Stomach (tissue), 8 donors: ENCODE measurements at regions not wholly inside any gene's neighbourhood (a gene's known extent, or its start where the extent isn't known, plus 50 kb on each side); places are given as distances from the start of the nearest gene placed in this dataset.
A peak's percentile ranks its signal among the peaks of the same experiment; 100 is the strongest.
"Not testable (repeated sequence)": the region's sequence is repeated elsewhere in the genome, so short reads cannot be mapped to it uniquely, and the experiment has no call there.

Experiments
- DNase-seq, 2 donors: peaks; one replicate each; pipeline versions ENCODE4 v3.0.0 to v3.0.0-alpha.2; 2013 to 2019
- H3K27ac ChIP-seq, 5 donors: fragments of 200-600 bp in 4 of 5; sonication (generic) in 4 of 5; one replicate each; pipeline ENCODE4 v1.5.1; 2013 to 2019; ENCODE audit warnings: mild to moderate bottlenecking in 1 of 5, moderate library complexity in 1 of 5
- H3K27me3 ChIP-seq, 3 donors: fragments of 200-600 bp; sonication (generic); one replicate each; pipeline ENCODE4 v1.5.1; 2017 to 2019; ENCODE audit warnings: mixed run types in 1 of 3
- H3K36me3 ChIP-seq, 4 donors: fragments of 200-600 bp; sonication (generic); 1 replicate in 3 of 4; 2 replicates in 1 of 4; pipeline ENCODE4 v1.5.1; 2016 to 2019
- H3K4me1 ChIP-seq, 4 donors: fragments of 200-600 bp; sonication (generic); one replicate each; pipeline ENCODE4 v1.5.1; 2016 to 2019
- H3K4me3 ChIP-seq, 4 donors: fragments of 200-600 bp; sonication (generic) in 3 of 4; one replicate each; pipeline ENCODE4 v1.5.1; 2016 to 2019; ENCODE audit warnings: mild to moderate bottlenecking in 1 of 4
- H3K9me3 ChIP-seq, 4 donors: fragments of 200-600 bp; sonication (generic); one replicate each; pipeline ENCODE4 v1.5.1; 2016 to 2019
- CTCF ChIP-seq, 7 experiments: fragments of 450-650 bp in 4 of 7; fragments of 200-600 bp in 3 of 7; sonication (generic) in 3 of 7; IDR thresholded peaks; one replicate each; pipeline ENCODE4 v1.5.1; 2016 to 2019; ENCODE audit warnings: antibody characterized with exemption in 7 of 7, control low read depth in 2 of 7, mild to moderate bottlenecking in 1 of 7
- EP300 ChIP-seq: sonication (generic); formaldehyde crosslinking; IDR thresholded peaks from one replicate; pipeline ENCODE4 v1.6.1; 2017; ENCODE audit warnings: antibody characterized with exemption
- POLR2A ChIP-seq, 4 donors: fragments of 450-650 bp; IDR thresholded peaks; one replicate each; pipeline ENCODE4 v1.6.1; 2016; ENCODE audit warnings: antibody characterized with exemption in 4 of 4, control low read depth in 2 of 4, mild to moderate bottlenecking in 1 of 4, moderate library complexity in 1 of 4
- POLR2AphosphoS5 ChIP-seq, 3 donors: sonication (generic); formaldehyde crosslinking; IDR thresholded peaks; one replicate each; pipeline ENCODE4 v1.6.1; 2016; ENCODE audit warnings: antibody characterized with exemption in 3 of 3
- WGBS, 5 donors: extraction: QIAGEN DNeasy Blood & Tissue Kit in 3 of 5; methylation state at CpG; one replicate each; pipeline versions ENCODE4 v1.1.5 to v1.1.7; 2013 to 2018; 5-methylcytosine and 5-hydroxymethylcytosine counted together
- intact Hi-C: fragments of 100-400 bp; cut with DNase I; formaldehyde crosslinking; loops from one replicate; pipeline ENCODE4 v1.15.1; 2023; ENCODE audit warnings: low total_unique reads
- donor health status: healthy with polysubstance abuse.
- donor health status: Bipolar disorder and iron deficiency.
- donor health status: healthy.

DNA sequence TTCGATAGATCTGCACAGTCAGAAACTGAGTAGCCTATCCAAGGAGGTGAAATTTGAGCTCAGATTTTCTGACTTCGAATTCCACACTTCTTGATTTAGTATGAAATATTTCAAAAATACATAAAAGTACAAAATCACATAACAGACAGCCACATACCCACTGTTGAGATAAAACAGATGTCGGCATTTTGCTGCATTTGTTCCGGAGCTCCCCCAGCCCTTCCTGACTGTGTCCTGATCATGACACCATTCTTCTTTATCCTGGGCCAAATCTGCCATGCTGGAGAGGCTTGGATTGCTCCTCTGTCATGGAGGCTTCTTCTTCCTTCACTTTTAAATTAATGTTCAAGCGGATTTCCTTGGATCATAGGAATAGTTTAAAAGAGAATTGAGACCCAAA lies 124.2 kb upstream of the RBPJ start:
- 80 to 90% (median 84%) methylated on average over 5 of the region's 5 CpGs for WGBS, 5 donors
- no peaks in the 10 kb centered on the region for H3K9me3 ChIP-seq
- DNase-seq, result no peak

DNA sequence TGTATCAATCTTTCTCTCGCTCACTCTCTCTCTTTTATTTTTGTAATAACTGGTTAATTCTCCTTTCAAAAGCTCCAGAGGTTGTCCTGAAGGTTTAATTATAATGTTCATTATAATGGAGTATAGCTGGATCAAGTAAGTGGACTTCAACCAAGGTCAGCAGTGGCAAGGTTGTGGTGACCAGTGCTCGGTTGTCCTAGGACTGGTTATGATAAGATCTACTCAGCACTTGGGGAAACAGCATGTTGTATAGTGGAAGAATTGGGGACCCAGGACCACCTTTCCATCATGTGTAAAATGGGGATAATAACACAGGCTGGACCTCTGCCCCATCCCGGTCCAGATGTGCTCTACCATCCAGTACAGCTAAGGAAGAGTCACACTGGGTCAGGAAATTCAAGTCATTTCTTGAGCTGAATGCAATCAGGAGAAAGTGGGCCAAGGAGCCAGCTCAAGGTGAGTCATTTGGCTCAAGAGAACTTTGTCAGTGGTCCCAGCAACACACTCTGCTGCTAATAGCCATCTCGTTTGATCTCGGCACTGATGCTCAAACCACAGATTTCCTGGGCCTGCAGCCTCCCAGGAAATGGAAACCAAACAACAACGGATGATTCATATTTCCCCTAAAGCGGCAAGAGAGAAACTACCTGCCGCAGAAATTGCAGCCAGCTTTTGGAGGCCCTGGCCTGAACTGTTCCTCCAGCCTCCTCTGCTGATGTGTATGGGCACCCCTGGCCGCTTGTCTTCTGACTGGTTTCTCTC lies 123.6 kb upstream of the RBPJ start:
- intact Hi-C loops, result no loop called here
- WGBS, 5 donors, result 62 to 75% (median 72%) methylated on average over 9 of the region's 9 CpGs
- no peaks in the 10 kb centered on the region for H3K27me3 ChIP-seq
- no peaks in the 10 kb centered on the region for H3K36me3 ChIP-seq
- TF ChIP-seq EP300 (no peak), CTCF (IDR thresholded peaks at IDR 0.05) (no peak), POLR2AphosphoS5 (IDR thresholded peaks at IDR 0.05) (peak in 1 of 3 donors; percentile 28), POLR2A (IDR thresholded peaks at IDR 0.05) (no peak)
- peaks cover 0 to 7% (median 0%) of the 10 kb centered on the region in 4 donors for H3K4me1 ChIP-seq
- H3K27ac ChIP-seq, result peak overlapping the region in 2 of 5 donors; percentile 49 to 50
- no peak overlapping the region for H3K4me3 ChIP-seq
- H3K9me3 ChIP-seq, result no peaks in the 10 kb centered on the region
- DNase-seq, result peak in 1 of 2 donors; percentile 35

More for the DNA sequence above, 124.2 kb upstream of the RBPJ start:
- TF ChIP-seq EP300, result no peak
- no peak for TF ChIP-seq POLR2AphosphoS5 (IDR thresholded peaks at IDR 0.05)
- TF ChIP-seq POLR2A (IDR thresholded peaks at IDR 0.05), result no peak
- no peak for TF ChIP-seq CTCF (IDR thresholded peaks at IDR 0.05)
- H3K4me1 ChIP-seq, result peaks cover 0 to 7% (median 0%) of the 10 kb centered on the region in 4 donors
- intact Hi-C loops, result no loop called here
- H3K27ac ChIP-seq, result no peak overlapping the region
- no peaks in the 10 kb centered on the region for H3K27me3 ChIP-seq
- H3K4me3 ChIP-seq, result no peak overlapping the region
- H3K36me3 ChIP-seq, result no peaks in the 10 kb centered on the region

DNA sequence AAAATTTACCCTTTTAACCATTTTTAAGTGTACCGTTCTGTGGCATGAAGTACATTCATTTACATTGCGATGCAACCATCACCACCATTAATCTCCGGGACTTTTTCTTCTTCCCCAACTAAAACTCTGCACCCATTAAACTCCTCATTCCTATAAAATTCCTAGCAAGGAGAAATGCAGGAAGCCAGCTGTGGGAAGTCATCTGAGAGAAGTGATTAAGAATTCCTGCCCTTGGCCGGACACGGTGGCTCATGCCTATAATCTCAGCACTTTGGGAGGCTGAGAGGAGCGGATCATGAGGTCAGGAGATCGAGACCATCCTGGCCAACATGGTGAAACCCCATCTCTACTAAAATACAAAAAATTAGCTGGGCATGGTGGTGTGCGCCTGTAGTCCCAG lies 121.9 kb upstream of the RBPJ start:
- WGBS, 5 donors, result 83 to 86% (median 85%) methylated on average over 8 of the region's 8 CpGs
- DNase-seq, intact Hi-C loops, H3K9me3 ChIP-seq, H3K4me1 ChIP-seq, H3K27me3 ChIP-seq, H3K4me3 ChIP-seq, H3K27ac ChIP-seq, H3K36me3 ChIP-seq: not testable (repeated sequence)

DNA sequence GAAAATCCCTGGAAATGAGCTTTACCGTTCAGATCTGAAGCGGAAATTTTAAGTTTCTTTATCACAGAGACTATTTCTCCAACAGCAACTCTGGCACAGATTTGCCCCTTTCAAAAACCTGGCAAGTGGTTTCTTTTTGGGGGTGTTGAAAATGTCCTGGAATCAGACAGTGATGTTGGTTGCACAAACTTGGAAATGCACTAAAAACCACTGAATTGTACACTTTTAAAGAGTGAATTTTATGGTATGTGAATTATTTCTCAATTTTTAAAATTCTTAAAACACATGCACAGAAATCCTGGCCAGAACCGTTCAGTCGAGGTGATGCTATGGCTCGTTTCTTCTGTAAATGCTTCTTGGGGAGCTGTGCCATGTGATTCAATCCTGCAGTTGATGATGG lies 121.2 kb upstream of the RBPJ start:
- 73 to 82% (median 78%) methylated on average over 5 of the region's 5 CpGs for WGBS, 5 donors
- intact Hi-C loops, result no loop called here

More for the DNA sequence above, 121.2 kb upstream of the RBPJ start:
- Histone ChIP-seq H3K36me3 (no peaks in the 10 kb centered on the region), H3K27ac (no peak overlapping the region), H3K27me3 (no peaks in the 10 kb centered on the region), H3K4me1 (peaks cover 0 to 8% (median under 1%) of the 10 kb centered on the region in 4 donors), H3K9me3 (no peaks in the 10 kb centered on the region), H3K4me3 (no peak overlapping the region)
- DNase-seq, result no peak
- TF ChIP-seq POLR2AphosphoS5 (IDR thresholded peaks at IDR 0.05), result no peak
- no peak for TF ChIP-seq CTCF (IDR thresholded peaks at IDR 0.05)
- no peak for TF ChIP-seq POLR2A (IDR thresholded peaks at IDR 0.05)
- TF ChIP-seq EP300, result no peak
